NCI-H524 treated with DMSO at 0.1 percent for 48 hours (cell line): ENCODE measurements at regions not wholly inside any gene's neighbourhood (a gene's known extent, or its start where the extent isn't known, plus 50 kb on each side); places are given as distances from the start of the nearest gene placed in this dataset.

Source experiments
- DNase-seq: peaks from one replicate; lab custom pipeline; 2025; lab: John Stamatoyannopoulos, UW

GRCh38 chr7:72524037-72524436, 111.9 kb upstream of the CALN1 start:
- DNase-seq, result no peak

DNA sequence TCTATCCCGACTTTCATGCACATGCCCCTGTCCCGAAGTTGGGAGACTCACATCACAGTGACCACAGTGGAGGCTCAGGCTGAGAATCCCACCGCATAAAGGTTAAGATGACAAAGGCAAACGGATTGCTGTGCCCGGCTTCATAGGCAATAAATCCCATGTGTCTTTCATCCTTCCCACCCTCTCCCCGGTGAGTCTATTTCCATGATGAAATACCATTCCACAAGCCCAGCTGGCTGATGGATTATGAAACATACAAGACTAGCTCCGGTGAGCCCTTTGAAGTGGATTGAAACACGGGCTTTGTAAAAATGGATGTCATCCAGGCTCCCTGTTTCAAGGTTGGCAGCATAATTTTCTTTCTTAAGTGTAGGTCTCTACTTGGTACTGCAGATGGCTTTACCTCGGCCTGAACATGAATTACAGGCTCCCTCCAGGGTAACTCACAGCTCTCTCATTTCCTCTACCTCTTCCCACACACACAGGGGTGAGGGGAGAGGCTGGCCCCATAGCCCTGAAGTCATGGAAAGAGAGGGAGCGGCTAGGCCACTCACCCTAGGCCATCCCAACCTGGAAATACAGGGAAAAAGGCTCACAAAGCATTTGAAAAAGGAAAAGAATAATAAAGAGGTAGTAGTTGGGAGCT, 92.0 kb upstream of the CALN1 start:
- peak; percentile 61 for DNase-seq

GRCh38 chr7:72503644-72504043, 91.5 kb upstream of the CALN1 start:
- DNase-seq, result no peak

GRCh38 chr7:72494807-72495206, 82.7 kb upstream of the CALN1 start:
- no peak for DNase-seq

DNA sequence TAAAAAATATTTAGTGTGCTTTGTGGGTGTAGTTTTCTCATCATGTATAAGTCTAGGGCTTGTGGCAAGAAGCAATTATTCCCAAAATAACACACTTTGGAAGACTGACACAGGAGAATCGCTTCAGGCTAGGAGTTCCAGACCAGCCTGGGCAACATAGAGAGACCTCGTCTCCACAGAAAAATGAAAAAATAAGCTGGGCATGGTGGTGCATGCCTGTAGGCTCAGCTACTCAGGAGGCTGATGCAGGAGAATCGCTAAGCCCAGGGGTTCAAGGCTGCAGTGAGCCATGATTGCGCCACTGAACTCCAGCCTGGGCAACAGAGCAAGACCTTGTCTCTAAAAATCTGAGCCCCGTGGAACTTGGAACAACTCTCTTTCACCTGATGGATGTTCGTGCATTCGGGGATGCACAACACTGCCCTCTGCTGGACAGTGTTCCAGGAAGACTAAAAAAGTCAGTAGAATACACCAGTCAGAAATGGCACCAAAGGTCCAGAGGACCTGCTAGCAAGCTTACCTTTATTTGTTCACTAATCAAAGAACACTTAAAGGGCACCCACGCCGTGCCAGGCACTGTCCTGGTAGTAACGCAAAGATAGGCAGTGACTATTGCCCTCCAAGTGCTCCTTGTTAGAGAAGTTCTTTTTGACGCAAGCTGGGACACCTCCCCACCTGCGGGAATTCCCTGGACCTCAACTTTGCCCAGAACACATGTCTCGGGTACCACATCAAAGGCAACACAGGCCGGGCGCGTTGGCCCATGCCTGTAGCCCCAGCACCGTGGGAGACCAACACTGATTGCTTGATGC, 81.9 kb upstream of the CALN1 start:
- no peak for DNase-seq

DNA sequence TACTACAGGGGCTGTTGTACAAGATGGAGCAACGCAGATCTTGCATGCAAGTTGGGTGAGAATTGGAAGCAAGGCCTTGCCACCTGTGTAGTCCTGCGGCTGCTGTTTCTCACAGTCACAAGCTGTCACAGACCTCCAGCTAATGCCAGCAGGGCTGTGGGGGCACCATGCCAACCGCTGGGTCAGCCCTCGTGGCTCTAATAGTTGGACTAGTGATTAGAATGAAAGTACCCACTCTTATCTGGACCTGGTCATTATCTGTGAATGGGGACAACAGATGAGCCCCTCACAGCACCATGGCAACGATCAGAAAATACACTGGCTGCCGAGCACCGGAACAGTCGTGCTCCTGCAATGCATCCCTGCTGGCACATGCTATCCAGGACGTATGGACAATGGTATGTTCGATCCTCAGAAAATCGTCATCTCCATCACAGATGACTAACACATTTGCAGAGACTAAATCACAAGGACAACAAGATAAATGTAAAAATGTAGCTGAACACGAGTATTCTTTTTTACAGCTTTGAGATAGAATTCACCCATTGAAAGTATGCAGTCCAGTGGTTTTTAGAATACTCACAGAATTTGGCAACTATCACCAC, 80.4 kb upstream of the CALN1 start:
- no peak for DNase-seq

DNA sequence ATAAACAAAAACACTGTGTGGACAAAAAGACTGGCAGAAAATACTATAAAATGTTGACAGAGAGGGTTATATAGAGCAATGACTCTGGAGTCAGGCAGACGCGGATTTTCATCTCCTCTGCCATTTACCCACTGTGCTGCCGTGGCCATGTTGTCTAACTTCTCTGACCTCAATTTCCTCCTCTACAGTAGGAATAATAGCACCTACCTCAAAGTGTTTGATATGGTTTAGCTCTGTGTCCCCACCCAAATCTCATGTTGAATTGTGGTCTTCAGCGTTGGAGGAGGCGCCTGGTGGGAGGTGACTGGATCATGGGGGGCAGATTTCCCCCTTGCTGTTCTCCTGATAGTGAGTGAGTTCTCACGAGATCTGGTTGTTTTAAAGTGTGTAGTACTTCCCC, 78.2 kb upstream of the CALN1 start:
- DNase-seq, result no peak

DNA sequence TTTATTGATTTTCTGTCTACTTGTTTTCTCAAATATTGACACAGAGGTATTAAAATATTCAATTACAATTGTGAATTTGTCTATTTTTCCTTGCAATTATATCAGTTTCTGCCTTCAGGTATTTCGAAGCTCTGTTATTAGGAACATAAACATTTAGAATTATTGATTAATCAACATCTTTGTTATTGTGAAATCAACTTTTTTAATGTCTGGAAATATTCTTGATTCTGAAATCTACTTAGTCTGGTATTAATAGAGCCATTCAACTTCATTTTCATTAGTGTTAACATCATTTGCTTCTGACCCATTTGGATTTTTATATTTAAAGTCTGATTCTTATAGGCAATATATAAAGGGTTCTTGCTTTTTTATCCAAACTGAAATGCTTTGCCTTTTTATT, 69.8 kb upstream of the CALN1 start:
- no peak for DNase-seq

DNA sequence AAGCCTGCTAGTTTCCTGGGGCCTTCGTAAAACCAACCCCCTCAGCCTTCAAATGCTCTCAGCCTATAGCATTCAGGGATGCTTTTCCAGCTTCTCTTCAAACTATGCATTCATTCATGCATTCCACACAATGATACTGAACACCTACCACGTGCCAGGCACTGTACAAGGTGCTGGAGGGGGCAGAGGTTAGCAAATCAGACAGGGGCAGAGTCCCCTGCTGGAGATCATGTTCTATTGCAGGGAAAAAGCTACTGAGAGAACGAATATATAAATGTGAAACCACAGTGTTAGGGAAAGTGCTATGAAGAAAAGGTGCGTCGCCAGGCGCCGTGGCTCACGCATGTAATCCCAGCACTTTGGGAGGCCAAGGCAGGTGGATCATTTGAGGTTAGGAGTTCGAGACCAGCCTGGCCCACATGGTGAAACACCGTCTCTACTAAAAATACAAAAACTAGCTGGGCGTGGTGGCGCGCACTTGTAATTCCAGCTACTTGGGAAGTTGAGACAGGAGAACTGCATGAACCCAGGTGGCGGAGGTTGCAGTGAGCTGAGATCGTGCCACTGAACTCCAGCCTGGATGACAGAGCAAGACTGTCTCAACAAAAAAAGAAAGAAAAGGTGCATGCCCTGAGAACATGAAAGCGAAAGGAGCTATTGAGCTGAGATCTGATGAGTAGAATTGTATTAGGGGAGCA, 64.6 kb upstream of the CALN1 start:
- no peak for DNase-seq

GRCh38 chr7:72467237-72467636, 55.1 kb upstream of the CALN1 start:
- DNase-seq, result no peak

GRCh38 chr7:72466797-72467196, 54.7 kb upstream of the CALN1 start:
- no peak for DNase-seq

DNA sequence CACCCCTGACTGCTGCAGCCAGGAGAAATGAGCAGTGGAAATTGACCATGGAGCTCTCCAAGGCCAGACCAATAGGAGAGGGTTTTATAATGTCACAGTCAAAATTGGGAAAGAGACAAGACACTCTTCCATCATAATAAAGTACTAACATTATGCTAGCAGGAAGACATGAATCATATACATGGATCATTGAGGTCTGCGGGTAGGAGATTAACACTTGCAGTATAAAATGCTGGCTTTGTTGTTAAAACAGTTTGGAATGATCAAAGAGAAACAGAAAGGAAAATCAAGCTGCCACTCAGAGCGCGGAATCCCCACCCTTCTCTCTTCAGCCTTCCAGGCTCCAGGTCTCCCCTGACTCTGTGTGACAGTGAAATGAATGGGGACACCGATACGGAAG, 53.4 kb upstream of the CALN1 start:
- no peak for DNase-seq

GRCh38 chr7:72462311-72462710, 50.2 kb upstream of the CALN1 start:
- no peak for DNase-seq
